ENCODE measurements at regions not wholly inside any gene's neighbourhood (a gene's known extent, or its start where the extent isn't known, plus 50 kb on each side); places are given as distances from the start of the nearest gene placed in this dataset.

- Histone ChIP-seq H3K4me3 (no peak overlapping the region), H3K36me3 (no peaks in the 10 kb centered on the region), H3K27me3 (no peaks in the 10 kb centered on the region), H3K27ac (no peak overlapping the region), H3K9me3 (no peaks in the 10 kb centered on the region), H3K4me1 (no peaks in the 10 kb centered on the region)
- no peak for DNase-seq
- in situ Hi-C loops (cut with MboI; ENCODE audit: low pct_ligation_motif_present in 1 of 4, low pct_unique_long_range_greater_than_20kb in 1 of 4, low sequenced_read_pairs in 3 of 4) = no loop called here
- intact Hi-C loops (cut with DNase I; ENCODE audit: low total_unique reads) = no loop called here
- TF ChIP-seq EP300 (IDR thresholded peaks at IDR 0.05; ENCODE audit: low read depth) = no peak
- no peak for TF ChIP-seq CTCF (IDR thresholded peaks at IDR 0.05)
- TF ChIP-seq POLR2A (IDR thresholded peaks at IDR 0.05) = no peak
- no peak for TF ChIP-seq POLR2AphosphoS5 (IDR thresholded peaks at IDR 0.05)
- WGBS, 2 donors (ENCODE audit: low coverage in 1 of 2) = 85 to 100% methylated on average over 2 to 3 of the region's 3 CpGs
Observed at GRCh38 chr7:118055647-118056046, 128.3 kb upstream of the LSM8 start.

GRCh38 chr7:118057404-118057803 is 126.6 kb upstream of the LSM8 start:
- Histone ChIP-seq H3K27me3 (no peaks in the 10 kb centered on the region), H3K4me1 (no peaks in the 10 kb centered on the region), H3K4me3 (no peak overlapping the region), H3K36me3 (no peaks in the 10 kb centered on the region), H3K27ac (no peak overlapping the region), H3K9me3 (no peaks in the 10 kb centered on the region)
- in situ Hi-C loops (cut with MboI; ENCODE audit: low pct_ligation_motif_present in 1 of 4, low pct_unique_long_range_greater_than_20kb in 1 of 4, low sequenced_read_pairs in 3 of 4) = no loop called here
- intact Hi-C loops (cut with DNase I; ENCODE audit: low total_unique reads) = no loop called here
- no peak for DNase-seq
- TF ChIP-seq CTCF (IDR thresholded peaks at IDR 0.05) = no peak
- 80 to 82% methylated on average over 5 of the region's 5 CpGs for WGBS, 2 donors (ENCODE audit: low coverage in 1 of 2)

GRCh38 chr7:118059209-118059608 is 124.8 kb upstream of the LSM8 start:
- H3K27me3 ChIP-seq = no peaks in the 10 kb centered on the region
- WGBS, 2 donors (ENCODE audit: low coverage in 1 of 2) = 66 to 71% methylated on average over 2 of the region's 2 CpGs
- H3K4me3 ChIP-seq = no peak overlapping the region
- H3K27ac ChIP-seq = no peak overlapping the region
- H3K36me3 ChIP-seq = no peaks in the 10 kb centered on the region
- TF ChIP-seq POLR2A (IDR thresholded peaks at IDR 0.05) = no peak
- no peak for TF ChIP-seq POLR2AphosphoS5 (IDR thresholded peaks at IDR 0.05)
- TF ChIP-seq EP300 (IDR thresholded peaks at IDR 0.05; ENCODE audit: low read depth) = no peak
- intact Hi-C loops (cut with DNase I; ENCODE audit: low total_unique reads) = no loop called here
- H3K4me1 ChIP-seq = no peaks in the 10 kb centered on the region
- no peak for DNase-seq
- H3K9me3 ChIP-seq = no peaks in the 10 kb centered on the region
- in situ Hi-C loops (cut with MboI; ENCODE audit: low pct_ligation_motif_present in 1 of 4, low pct_unique_long_range_greater_than_20kb in 1 of 4, low sequenced_read_pairs in 3 of 4) = no loop called here

GRCh38 chr7:118060692-118061091 is 123.3 kb upstream of the LSM8 start:
- Histone ChIP-seq H3K27me3 (no peaks in the 10 kb centered on the region), H3K36me3 (no peaks in the 10 kb centered on the region), H3K4me1 (no peaks in the 10 kb centered on the region), H3K27ac (no peak overlapping the region), H3K9me3 (no peaks in the 10 kb centered on the region), H3K4me3 (no peak overlapping the region)
- TF ChIP-seq CTCF (IDR thresholded peaks at IDR 0.05) (no peak), EP300 (IDR thresholded peaks at IDR 0.05; ENCODE audit: low read depth) (no peak), POLR2A (IDR thresholded peaks at IDR 0.05) (no peak), POLR2AphosphoS5 (IDR thresholded peaks at IDR 0.05) (no peak)
- 34 to 60% methylated on average over 1 of the region's 1 CpG for WGBS, 2 donors (ENCODE audit: low coverage in 1 of 2)
- in situ Hi-C loops (cut with MboI; ENCODE audit: low pct_ligation_motif_present in 1 of 4, low pct_unique_long_range_greater_than_20kb in 1 of 4, low sequenced_read_pairs in 3 of 4) (no loop called here), intact Hi-C loops (cut with DNase I; ENCODE audit: low total_unique reads) (no loop called here)
- no peak for DNase-seq

- Histone ChIP-seq H3K36me3 (no peaks in the 10 kb centered on the region), H3K27ac (no peak overlapping the region), H3K4me1 (no peaks in the 10 kb centered on the region), H3K9me3 (no peaks in the 10 kb centered on the region), H3K4me3 (no peak overlapping the region), H3K27me3 (no peaks in the 10 kb centered on the region)
- WGBS, 2 donors (ENCODE audit: low coverage in 1 of 2) = 79 to 89% methylated on average over 3 to 6 of the region's 6 CpGs
- intact Hi-C loops (cut with DNase I; ENCODE audit: low total_unique reads) (no loop called here), in situ Hi-C loops (cut with MboI; ENCODE audit: low pct_ligation_motif_present in 1 of 4, low pct_unique_long_range_greater_than_20kb in 1 of 4, low sequenced_read_pairs in 3 of 4) (no loop called here)
- no peak for DNase-seq
- TF ChIP-seq CTCF (IDR thresholded peaks at IDR 0.05) (no peak), POLR2A (IDR thresholded peaks at IDR 0.05) (no peak), POLR2AphosphoS5 (IDR thresholded peaks at IDR 0.05) (no peak), EP300 (IDR thresholded peaks at IDR 0.05; ENCODE audit: low read depth) (no peak)
Observed at GRCh38 chr7:118061386-118061785, 122.6 kb upstream of the LSM8 start.
